ENCODE measurements at regions not wholly inside any gene's neighbourhood (a gene's known extent, or its start where the extent isn't known, plus 50 kb on each side); places are given as distances from the start of the nearest gene placed in this dataset.

- ChIA-PET CTCF (no interaction called here), POLR2A (no interaction called here), RAD21 (ENCODE audit: low non-redundant PET in 1 of 2, low total read pairs in 2 of 2, uncharacterized antibody in 2 of 2, unreplicated experiment in 2 of 2) (no interaction called here)
- ATAC-seq (no peak), DNase-seq (ENCODE audit: low read depth, low spot score) (no peak)
- H3K79me2 ChIP-seq (ENCODE audit: insufficient read depth, low read length), result no peaks in the 10 kb centered on the region
- no peak overlapping the region for H3K27ac ChIP-seq (ENCODE audit: low read depth, low read length)
- H3K36me3 ChIP-seq (ENCODE audit: control insufficient read depth in 1 of 2, insufficient read depth in 2 of 2, low read length in 2 of 2), result no peaks in the 10 kb centered on the region
- no peak overlapping the region for H3K4me3 ChIP-seq (replicated peaks in 1 of 2; ENCODE audit: low read depth in 1 of 2, low read length in 2 of 2)
- BruUV-seq (replicated peaks), result no TSS peak
- no peaks in the 10 kb centered on the region for H3K4me1 ChIP-seq (ENCODE audit: control insufficient read depth in 1 of 2, insufficient read depth in 2 of 2, low read length in 2 of 2)
- intact Hi-C loops (cut with micrococcal nuclease), result no loop called here
- H4K20me1 ChIP-seq (ENCODE audit: insufficient read depth), result no peaks in the 10 kb centered on the region
- H2AFZ ChIP-seq (ENCODE audit: low read depth, low read length, poor library complexity, severe bottlenecking), result no peak overlapping the region
- H3K4me2 ChIP-seq (ENCODE audit: low read length), result no peak overlapping the region
- TF ChIP-seq MAX (IDR thresholded peaks at IDR 0.05), result no peak
- TF ChIP-seq POLR2A (IDR thresholded peaks at IDR 0.05; ENCODE audit: borderline replicate concordance, extremely low read depth, insufficient read depth, insufficient read length), result no peak
- no peak for TF ChIP-seq CEBPB (IDR thresholded peaks at IDR 0.05; ENCODE audit: low read depth)
- no peak for TF ChIP-seq ZBTB33 (IDR thresholded peaks at IDR 0.05; ENCODE audit: extremely low read depth, insufficient replicate concordance, low read length)
- TF ChIP-seq RAD21 (IDR thresholded peaks at IDR 0.05; ENCODE audit: low read depth), result no peak
- no peak for TF ChIP-seq ATF3 (IDR thresholded peaks at IDR 0.05)
- TF ChIP-seq FOSL1 (IDR thresholded peaks at IDR 0.05; ENCODE audit: low read depth), result no peak
- no peak for TF ChIP-seq CTCF (IDR thresholded peaks at IDR 0.05 in 2 of 3, conservative IDR thresholded peaks at IDR 0.05 in 1 of 3; ENCODE audit: borderline replicate concordance in 1 of 3, insufficient read depth in 1 of 3, low read depth in 2 of 3, low read length in 2 of 3)
- TF ChIP-seq EZH2 (IDR thresholded peaks at IDR 0.05), result no peak
- TF ChIP-seq JUND (IDR thresholded peaks at IDR 0.05), result no peak
- no peak for TF ChIP-seq CBX3 (IDR thresholded peaks at IDR 0.05; ENCODE audit: low read depth)
- TF ChIP-seq SP1 (IDR thresholded peaks at IDR 0.05; ENCODE audit: low read depth), result no peak
- TF ChIP-seq EGR1 (IDR thresholded peaks at IDR 0.05; ENCODE audit: low read depth), result no peak
- no peak for TF ChIP-seq ZNF274 (IDR thresholded peaks at IDR 0.05; ENCODE audit: low read depth, low read length)
- TF ChIP-seq EZH2phosphoT487 (IDR thresholded peaks at IDR 0.05; ENCODE audit: borderline replicate concordance), result no peak
- TF ChIP-seq REST (IDR thresholded peaks at IDR 0.05; ENCODE audit: low read depth), result no peak
- no peak for TF ChIP-seq POLR2AphosphoS5 (IDR thresholded peaks at IDR 0.05; ENCODE audit: low read depth, low read length)
- no peak for TF ChIP-seq ZFX (IDR thresholded peaks at IDR 0.05)
- no peak for TF ChIP-seq SRF (IDR thresholded peaks at IDR 0.05; ENCODE audit: low read depth)
- TF ChIP-seq ELF1 (IDR thresholded peaks at IDR 0.05; ENCODE audit: borderline replicate concordance, low read depth), result no peak
- no peaks in the 10 kb centered on the region for H3K27me3 ChIP-seq (ENCODE audit: insufficient read depth, low read length)
- H3K9me3 ChIP-seq (ENCODE audit: control insufficient read depth in 1 of 2, insufficient read depth in 1 of 2, low read depth in 1 of 2, low read length in 2 of 2), result no peaks in the 10 kb centered on the region
- H3K9me2 ChIP-seq (ENCODE audit: insufficient read depth), result peaks cover 7% of the 10 kb centered on the region
- no peak overlapping the region for H3K9ac ChIP-seq (ENCODE audit: low read length)
These were observed 1720.2 kb downstream of the PCDH7 start for GRCh38 chr4:32440391-32440790.

Data from HCT116 (cell line).